GM23338 (cell line): ENCODE measurements at regions not wholly inside any gene's neighbourhood (a gene's known extent, or its start where the extent isn't known, plus 50 kb on each side); places are given as distances from the start of the nearest gene placed in this dataset.

Experiments
- CTCF ChIP-seq, 2 experiments: fragments of 200-600 bp in 1 of 2; sonication (generic) in 1 of 2; conservative IDR thresholded peaks; 2 replicates each; pipeline versions ENCODE4 v1.5.1 to v1.6.1; 2016 to 2017; ENCODE audit warnings: antibody characterized with exemption in 2 of 2, low read depth in 2 of 2, mild to moderate bottlenecking in 2 of 2, moderate library complexity in 1 of 2
- EZH2 ChIP-seq: fragments of 200-600 bp; sonication (generic); IDR thresholded peaks from one replicate; pipeline ENCODE4 v1.8.0; 2017; ENCODE audit warnings: antibody characterized with exemption, mild to moderate bottlenecking, low read depth; ENCODE audit not compliant: unreplicated experiment
- POLR2AphosphoS5 ChIP-seq: IDR thresholded peaks from 2 replicates; pipeline ENCODE4 v1.6.1; 2016; ENCODE audit warnings: antibody characterized with exemption, low read depth
- REST ChIP-seq: IDR thresholded peaks from one replicate; pipeline ENCODE4 v1.6.1; 2018; ENCODE audit warnings: antibody characterized with exemption; ENCODE audit not compliant: unreplicated experiment

GRCh38 chr3:87791248-87792027, 267.4 kb downstream of the CGGBP1 start:
- TF ChIP-seq CTCF (conservative IDR thresholded peaks at IDR 0.05; ENCODE audit: low read depth in 2 of 2) = no peak
- no peak for TF ChIP-seq REST
- TF ChIP-seq EZH2 = no peak
- no peak for TF ChIP-seq POLR2AphosphoS5
